ENCODE measurements at regions not wholly inside any gene's neighbourhood (a gene's known extent, or its start where the extent isn't known, plus 50 kb on each side); places are given as distances from the start of the nearest gene placed in this dataset.

- no peak for TF ChIP-seq HMGXB4 (CRISPR knock-in tag; IDR thresholded peaks at IDR 0.05; ENCODE audit: borderline replicate concordance)
- TF ChIP-seq MAFK (IDR thresholded peaks at IDR 0.05; ENCODE audit: partially characterized antibody), result no peak
- TF ChIP-seq RAD21 (conservative IDR thresholded peaks at IDR 0.05 in 1 of 2, IDR thresholded peaks at IDR 0.05 in 1 of 2), result no peak
Observed at GRCh38 chr1:90386899-90387720, 330.0 kb downstream of the BARHL2 start (continued).

- 62% methylated on average over 6 of the region's 6 CpGs for WGBS (ENCODE audit: missing lambda C conversion rate)
- FAIRE-seq (no peak), ATAC-seq (no peak), DNase-seq (ENCODE audit: low read depth in 1 of 2, low spot score in 1 of 2) (no peak)
- Histone ChIP-seq H3K9me3 (no peaks in the 10 kb centered on the region), H3K4me2 (no peak overlapping the region), H3K4me3 (no peak overlapping the region), H3K27ac (no peak overlapping the region), H3K4me1 (peaks cover 5% of the 10 kb centered on the region; the same call in 1 of the 3 replicates)
- CTCF ChIA-PET, result no interaction called here
- POLR2A ChIA-PET, result no interaction called here
- TF ChIP-seq RFX5 (IDR thresholded peaks at IDR 0.05) (no peak), CBX8 (IDR thresholded peaks at IDR 0.05) (no peak), FOSB (CRISPR knock-in tag; IDR thresholded peaks at IDR 0.05) (no peak), CTCF (IDR thresholded peaks at IDR 0.05) (no peak), MAX (IDR thresholded peaks at IDR 0.05) (no peak), GATA3 (IDR thresholded peaks at IDR 0.05; ENCODE audit: borderline replicate concordance) (no peak), CHD4 (IDR thresholded peaks at IDR 0.05; ENCODE audit: borderline replicate concordance) (no peak)
Observed at GRCh38 chr1:90384193-90384592, 332.9 kb downstream of the BARHL2 start.

- Histone ChIP-seq H3K4me3 (no peak overlapping the region), H3K4me1 (peaks cover 5% of the 10 kb centered on the region; the same call in 1 of the 3 replicates), H3K27ac (no peak overlapping the region), H3K9me3 (no peaks in the 10 kb centered on the region), H3K4me2 (no peak overlapping the region)
- TF ChIP-seq EP300 (IDR thresholded peaks at IDR 0.05), result no peak
- no peak for TF ChIP-seq REST (IDR thresholded peaks at IDR 0.05)
- TF ChIP-seq JUN (IDR thresholded peaks at IDR 0.05), result no peak
- TF ChIP-seq ZC3H11A (IDR thresholded peaks at IDR 0.05), result no peak
- TF ChIP-seq POLR2A (IDR thresholded peaks at IDR 0.05; ENCODE audit: low read length), result no peak
- TF ChIP-seq HOXA7 (CRISPR knock-in tag; IDR thresholded peaks at IDR 0.05), result no peak
- no peak for TF ChIP-seq POLR2AphosphoS2 (conservative IDR thresholded peaks at IDR 0.05; ENCODE audit: low read length)
- no peak for TF ChIP-seq CBX8 (IDR thresholded peaks at IDR 0.05)
- no peak for TF ChIP-seq E2F6 (IDR thresholded peaks at IDR 0.05; ENCODE audit: borderline replicate concordance, low read depth)
- TF ChIP-seq PHF8 (IDR thresholded peaks at IDR 0.05; ENCODE audit: borderline replicate concordance, low read depth), result no peak
- TF ChIP-seq HOXB5 (CRISPR knock-in tag; IDR thresholded peaks at IDR 0.05), result no peak
- TF ChIP-seq MYC (IDR thresholded peaks at IDR 0.05; ENCODE audit: borderline replicate concordance, low read length), result no peak
- TF ChIP-seq NPAS2 (CRISPR knock-in tag; IDR thresholded peaks at IDR 0.05; ENCODE audit: borderline replicate concordance), result no peak
- no peak for TF ChIP-seq KDM1A (IDR thresholded peaks at IDR 0.05; ENCODE audit: low read depth)
- no peak for TF ChIP-seq CEBPB (IDR thresholded peaks at IDR 0.05)
- no peak for TF ChIP-seq MAX (IDR thresholded peaks at IDR 0.05)
- no peak for TF ChIP-seq SREBF2 (IDR thresholded peaks at IDR 0.05)
- FAIRE-seq (no peak), DNase-seq (ENCODE audit: low read depth in 1 of 2, low spot score in 1 of 2) (no peak), ATAC-seq (no peak)
- 47% methylated on average over 4 of the region's 4 CpGs for WGBS (ENCODE audit: missing lambda C conversion rate)
- ChIA-PET POLR2A (no interaction called here), CTCF (no interaction called here)
Observed at GRCh38 chr1:90382161-90382560, 334.9 kb downstream of the BARHL2 start.
